Liver (tissue), 8 donors: ENCODE measurements at regions not wholly inside any gene's neighbourhood (a gene's known extent, or its start where the extent isn't known, plus 50 kb on each side); places are given as distances from the start of the nearest gene placed in this dataset.

Source experiments
- DNase-seq: peaks from one replicate; pipeline ENCODE4 v3.0.0-alpha.2; 2017; ENCODE audit warnings: low spot score
- H3K27ac ChIP-seq, 2 donors: one replicate each; pipeline ENCODE4 v1.7.0; 2013; ENCODE audit warnings: inconsistent platforms in 2 of 2, low read length in 2 of 2, control low read depth in 1 of 2, low read depth in 1 of 2, mild to moderate bottlenecking in 1 of 2
- H3K27me3 ChIP-seq, 4 donors: one replicate each; pipeline versions ENCODE4 v1.6.1 to v1.7.0; 2013; ENCODE audit warnings: low read length in 3 of 4, inconsistent platforms in 1 of 4, mild to moderate bottlenecking in 1 of 4, moderate library complexity in 1 of 4; ENCODE audit not compliant: control insufficient read depth in 4 of 4, insufficient read depth in 4 of 4
- H3K36me3 ChIP-seq, 4 donors: one replicate each; pipeline versions ENCODE4 v1.6.1 to v1.7.0; 2013; ENCODE audit warnings: low read length in 3 of 4, mild to moderate bottlenecking in 3 of 4, low read depth in 1 of 4, moderate library complexity in 1 of 4; ENCODE audit not compliant: control insufficient read depth in 4 of 4, insufficient read depth in 3 of 4
- H3K4me1 ChIP-seq, 4 donors: one replicate each; pipeline versions ENCODE4 v1.6.1 to v1.7.0; 2013; ENCODE audit warnings: low read length in 3 of 4, mild to moderate bottlenecking in 3 of 4, moderate library complexity in 1 of 4; ENCODE audit not compliant: control insufficient read depth in 4 of 4, insufficient read depth in 4 of 4
- H3K4me3 ChIP-seq, 3 donors: one replicate each; pipeline versions ENCODE4 v1.6.1 to v1.7.0; 2013; ENCODE audit warnings: low read length in 3 of 3, control low read depth in 1 of 3, low read depth in 1 of 3, mild to moderate bottlenecking in 1 of 3
- H3K9ac ChIP-seq, 2 donors: one replicate each; pipeline ENCODE4 v1.7.0; 2013; ENCODE audit warnings: low read length in 2 of 2, mild to moderate bottlenecking in 2 of 2, moderate library complexity in 2 of 2, control low read depth in 1 of 2, low read depth in 1 of 2
- H3K9me3 ChIP-seq, 4 donors: one replicate each; pipeline versions ENCODE4 v1.6.1 to v1.7.0; 2013; ENCODE audit warnings: low read length in 3 of 4; ENCODE audit not compliant: control insufficient read depth in 4 of 4
- CTCF ChIP-seq: fragments of 150-350 bp; IDR thresholded peaks from 2 replicates; pipeline ENCODE4 v1.5.1; 2017; ENCODE audit warnings: improper control_type of control experiment, low read depth, low read length; ENCODE audit not compliant: missing input control
- EGR1 ChIP-seq, 2 donors: IDR thresholded peaks; 2 replicates each; pipeline ENCODE4 v1.6.1; 2016 to 2018; ENCODE audit warnings: antibody characterized with exemption in 2 of 2, low read depth in 2 of 2
- FOXA1 ChIP-seq: IDR thresholded peaks from 2 replicates; pipeline ENCODE4 v1.6.1; 2016; ENCODE audit warnings: antibody characterized with exemption
- FOXA2 ChIP-seq: IDR thresholded peaks from 2 replicates; pipeline ENCODE4 v1.6.1; 2016; ENCODE audit warnings: antibody characterized with exemption
- GABPA ChIP-seq, 2 donors: IDR thresholded peaks in 1 of 2; conservative IDR thresholded peaks in 1 of 2; 2 replicates each; pipeline ENCODE4 v1.6.1; 2016; ENCODE audit warnings: antibody characterized with exemption in 2 of 2, mild to moderate bottlenecking in 1 of 2, moderate library complexity in 1 of 2
- HNF4A ChIP-seq, 2 donors: conservative IDR thresholded peaks; 2 replicates each; pipeline ENCODE4 v1.6.1; 2016; ENCODE audit warnings: antibody characterized with exemption in 2 of 2, mild to moderate bottlenecking in 2 of 2
- HNF4G ChIP-seq: IDR thresholded peaks from 2 replicates; pipeline ENCODE4 v1.6.1; 2016; ENCODE audit warnings: antibody characterized with exemption
- JUND ChIP-seq, 2 donors: IDR thresholded peaks; 2 replicates each; pipeline ENCODE4 v1.6.1; 2016; ENCODE audit warnings: antibody characterized with exemption in 2 of 2
- NR2F2 ChIP-seq: IDR thresholded peaks from 2 replicates; pipeline ENCODE4 v1.6.1; 2016; ENCODE audit warnings: antibody characterized with exemption
- RAD21 ChIP-seq, 2 donors: IDR thresholded peaks; 2 replicates each; pipeline ENCODE4 v1.6.1; 2016; ENCODE audit warnings: antibody characterized with exemption in 2 of 2, mild to moderate bottlenecking in 2 of 2
- REST ChIP-seq: IDR thresholded peaks from 2 replicates; pipeline ENCODE4 v1.6.1; 2016; ENCODE audit warnings: antibody characterized with exemption, mild to moderate bottlenecking
- RXRA ChIP-seq, 2 donors: IDR thresholded peaks; 2 replicates each; pipeline ENCODE4 v1.6.1; 2017 to 2018; ENCODE audit warnings: antibody characterized with exemption in 2 of 2, mild to moderate bottlenecking in 1 of 2
- SP1 ChIP-seq: IDR thresholded peaks from 2 replicates; pipeline ENCODE4 v1.6.1; 2018; ENCODE audit warnings: antibody characterized with exemption, mild to moderate bottlenecking
- TAF1 ChIP-seq: conservative IDR thresholded peaks from 2 replicates; pipeline ENCODE4 v1.6.1; 2016; ENCODE audit warnings: antibody characterized with exemption, mild to moderate bottlenecking
- YY1 ChIP-seq: IDR thresholded peaks from 2 replicates; pipeline ENCODE4 v1.6.1; 2016; ENCODE audit warnings: antibody characterized with exemption, mild to moderate bottlenecking
- WGBS: extraction: QIAGEN DNeasy Blood & Tissue Kit; methylation state at CpG from one replicate; pipeline ENCODE4 v1.1.7; 2013; 5-methylcytosine and 5-hydroxymethylcytosine counted together
- TF ChIP-seq, protein P1 (sequence below): IDR thresholded peaks from 2 replicates; pipeline ENCODE4 v1.6.1; 2016; ENCODE audit warnings: antibody characterized with exemption
- TF ChIP-seq, protein P2 (sequence below): IDR thresholded peaks from 2 replicates; pipeline ENCODE4 v1.6.1; 2016; ENCODE audit warnings: antibody characterized with exemption
- TF ChIP-seq, protein P3 (sequence below): IDR thresholded peaks from 2 replicates; pipeline ENCODE4 v1.6.1; 2016; ENCODE audit warnings: antibody characterized with exemption
- donor health status: healthy.
- donor health status: healthy.
- donor health status: healthy.
- donor health status: healthy.
- donor health status: healthy.

DNA sequence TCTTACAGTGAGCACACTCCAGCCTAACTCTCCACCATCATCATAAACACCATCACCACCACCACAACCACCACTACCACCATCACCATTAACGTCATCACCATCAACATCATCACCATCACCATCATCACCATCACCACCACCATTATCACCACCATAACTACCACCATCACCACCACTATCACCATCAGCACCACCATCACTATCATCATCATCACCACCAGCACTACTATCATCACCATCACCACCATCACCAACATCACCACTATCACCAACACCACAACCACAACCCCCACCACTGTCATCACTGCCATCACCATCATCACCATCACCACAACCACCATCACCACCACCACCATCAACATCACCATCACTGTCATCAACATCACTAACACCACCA lies 279.0 kb upstream of the TCERG1L start:
- TF ChIP-seq, protein P1, sequence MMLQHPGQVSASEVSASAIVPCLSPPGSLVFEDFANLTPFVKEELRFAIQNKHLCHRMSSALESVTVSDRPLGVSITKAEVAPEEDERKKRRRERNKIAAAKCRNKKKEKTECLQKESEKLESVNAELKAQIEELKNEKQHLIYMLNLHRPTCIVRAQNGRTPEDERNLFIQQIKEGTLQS, result no peak
- TF ChIP-seq NR2F2 (no peak), RAD21 (IDR thresholded peaks at IDR 0.05) (no peak), FOXA2 (no peak), REST (no peak), HNF4G (no peak), FOXA1 (no peak), SP1 (no peak), HNF4A (conservative IDR thresholded peaks at IDR 0.05) (no peak), EGR1 (IDR thresholded peaks at IDR 0.05; ENCODE audit: low read depth in 2 of 2) (no peak), CTCF (no peak), RXRA (IDR thresholded peaks at IDR 0.05) (no peak), TAF1 (no peak)
- TF ChIP-seq, protein P2, sequence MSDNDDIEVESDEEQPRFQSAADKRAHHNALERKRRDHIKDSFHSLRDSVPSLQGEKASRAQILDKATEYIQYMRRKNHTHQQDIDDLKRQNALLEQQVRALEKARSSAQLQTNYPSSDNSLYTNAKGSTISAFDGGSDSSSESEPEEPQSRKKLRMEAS, result no peak
- DNase-seq, result no peak
- Histone ChIP-seq H3K9me3 (peaks cover 0 to 2% (median under 1%) of the 10 kb centered on the region in 4 donors), H3K4me1 (no peaks in the 10 kb centered on the region), H3K36me3 (no peaks in the 10 kb centered on the region), H3K27me3 (no peaks in the 10 kb centered on the region), H3K4me3 (no peak overlapping the region), H3K9ac (no peak overlapping the region), H3K27ac (no peak overlapping the region)
- WGBS, result 72% methylated on average over 1 of the region's 1 CpG

DNA sequence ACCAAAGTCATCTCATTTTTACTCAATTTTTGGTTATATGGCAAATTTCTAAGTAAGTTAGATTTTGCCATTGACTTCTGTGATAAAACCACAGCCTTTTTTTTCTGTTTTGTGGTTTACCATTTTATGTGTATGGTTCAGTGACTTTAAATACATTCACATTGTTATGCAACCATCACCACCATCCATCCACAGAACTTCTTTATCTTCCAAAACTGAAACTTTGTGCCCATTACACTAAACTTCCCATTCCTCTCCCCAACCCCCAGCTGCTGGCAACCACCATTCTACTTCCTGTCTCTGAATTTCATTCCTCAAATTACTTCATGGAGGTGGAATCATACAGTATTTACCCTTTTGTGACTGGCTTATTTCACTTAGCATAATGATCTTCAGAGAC lies 280.4 kb upstream of the TCERG1L start:
- Histone ChIP-seq H3K27me3 (no peaks in the 10 kb centered on the region), H3K9ac (no peak overlapping the region), H3K27ac (no peak overlapping the region), H3K9me3 (peaks cover 0 to 2% (median under 1%) of the 10 kb centered on the region in 4 donors), H3K4me1 (no peaks in the 10 kb centered on the region), H3K36me3 (no peaks in the 10 kb centered on the region), H3K4me3 (no peak overlapping the region)
- DNase-seq, result no peak
- TF ChIP-seq HNF4A (conservative IDR thresholded peaks at IDR 0.05), result no peak
- TF ChIP-seq FOXA2, result no peak
- TF ChIP-seq FOXA1, result no peak
- no peak for TF ChIP-seq NR2F2
- TF ChIP-seq CTCF, result no peak
- no peak for TF ChIP-seq YY1
- TF ChIP-seq RAD21 (IDR thresholded peaks at IDR 0.05), result no peak
- TF ChIP-seq, protein P3, sequence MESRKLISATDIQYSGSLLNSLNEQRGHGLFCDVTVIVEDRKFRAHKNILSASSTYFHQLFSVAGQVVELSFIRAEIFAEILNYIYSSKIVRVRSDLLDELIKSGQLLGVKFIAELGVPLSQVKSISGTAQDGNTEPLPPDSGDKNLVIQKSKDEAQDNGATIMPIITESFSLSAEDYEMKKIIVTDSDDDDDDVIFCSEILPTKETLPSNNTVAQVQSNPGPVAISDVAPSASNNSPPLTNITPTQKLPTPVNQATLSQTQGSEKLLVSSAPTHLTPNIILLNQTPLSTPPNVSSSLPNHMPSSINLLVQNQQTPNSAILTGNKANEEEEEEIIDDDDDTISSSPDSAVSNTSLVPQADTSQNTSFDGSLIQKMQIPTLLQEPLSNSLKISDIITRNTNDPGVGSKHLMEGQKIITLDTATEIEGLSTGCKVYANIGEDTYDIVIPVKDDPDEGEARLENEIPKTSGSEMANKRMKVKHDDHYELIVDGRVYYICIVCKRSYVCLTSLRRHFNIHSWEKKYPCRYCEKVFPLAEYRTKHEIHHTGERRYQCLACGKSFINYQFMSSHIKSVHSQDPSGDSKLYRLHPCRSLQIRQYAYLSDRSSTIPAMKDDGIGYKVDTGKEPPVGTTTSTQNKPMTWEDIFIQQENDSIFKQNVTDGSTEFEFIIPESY, result no peak
- TF ChIP-seq SP1, result no peak
- TF ChIP-seq REST, result no peak
- no peak for TF ChIP-seq GABPA (IDR thresholded peaks at IDR 0.05 in 1 of 2, conservative IDR thresholded peaks at IDR 0.05 in 1 of 2)
- TF ChIP-seq JUND (IDR thresholded peaks at IDR 0.05), result no peak
- TF ChIP-seq, protein P1, result no peak
- TF ChIP-seq RXRA (IDR thresholded peaks at IDR 0.05), result no peak
